Ovary (tissue), 3 donors: ENCODE measurements at regions not wholly inside any gene's neighbourhood (a gene's known extent, or its start where the extent isn't known, plus 50 kb on each side); places are given as distances from the start of the nearest gene placed in this dataset.

Source experiments
- POLR2A ChIP-seq: fragments of 450-650 bp; IDR thresholded peaks from one replicate; pipeline ENCODE4 v1.6.1; 2017; ENCODE audit warnings: antibody characterized with exemption, mild to moderate bottlenecking, moderate library complexity
- TF ChIP-seq, protein P1 (sequence below), 3 donors: fragments of 450-650 bp in 2 of 3; fragments of 200-600 bp in 1 of 3; IDR thresholded peaks; one replicate each; pipeline versions ENCODE4 v1.5.1 to v1.8.0; 2016 to 2022; ENCODE audit warnings: antibody characterized with exemption in 3 of 3, mild to moderate bottlenecking in 1 of 3
- donor health status: DM: no; HTN: no; CAD: no.

DNA sequence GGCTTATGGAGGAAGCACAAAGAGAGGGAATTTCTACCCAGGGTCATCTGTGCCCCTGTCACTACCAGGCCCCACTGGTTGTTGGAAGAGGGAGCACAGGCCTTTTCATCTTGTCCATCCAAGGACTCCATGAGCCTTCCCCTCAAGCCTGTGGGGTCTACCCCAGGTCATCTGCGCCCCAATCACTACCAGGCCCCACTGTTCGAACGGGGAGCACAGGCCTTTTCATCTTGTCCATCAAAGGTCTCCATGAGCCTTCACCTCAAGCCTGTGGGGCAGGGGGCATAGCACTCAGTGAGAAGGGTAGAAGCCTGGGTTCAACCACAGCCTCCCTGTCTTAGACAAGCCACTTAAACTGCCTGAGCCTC is 101.5 kb upstream of the CDH5 start:
- TF ChIP-seq, protein P1, sequence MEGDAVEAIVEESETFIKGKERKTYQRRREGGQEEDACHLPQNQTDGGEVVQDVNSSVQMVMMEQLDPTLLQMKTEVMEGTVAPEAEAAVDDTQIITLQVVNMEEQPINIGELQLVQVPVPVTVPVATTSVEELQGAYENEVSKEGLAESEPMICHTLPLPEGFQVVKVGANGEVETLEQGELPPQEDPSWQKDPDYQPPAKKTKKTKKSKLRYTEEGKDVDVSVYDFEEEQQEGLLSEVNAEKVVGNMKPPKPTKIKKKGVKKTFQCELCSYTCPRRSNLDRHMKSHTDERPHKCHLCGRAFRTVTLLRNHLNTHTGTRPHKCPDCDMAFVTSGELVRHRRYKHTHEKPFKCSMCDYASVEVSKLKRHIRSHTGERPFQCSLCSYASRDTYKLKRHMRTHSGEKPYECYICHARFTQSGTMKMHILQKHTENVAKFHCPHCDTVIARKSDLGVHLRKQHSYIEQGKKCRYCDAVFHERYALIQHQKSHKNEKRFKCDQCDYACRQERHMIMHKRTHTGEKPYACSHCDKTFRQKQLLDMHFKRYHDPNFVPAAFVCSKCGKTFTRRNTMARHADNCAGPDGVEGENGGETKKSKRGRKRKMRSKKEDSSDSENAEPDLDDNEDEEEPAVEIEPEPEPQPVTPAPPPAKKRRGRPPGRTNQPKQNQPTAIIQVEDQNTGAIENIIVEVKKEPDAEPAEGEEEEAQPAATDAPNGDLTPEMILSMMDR (IDR thresholded peaks at IDR 0.05): no peak
- TF ChIP-seq POLR2A: no peak
